WTC11 (cell line): ENCODE measurements at regions not wholly inside any gene's neighbourhood (a gene's known extent, or its start where the extent isn't known, plus 50 kb on each side); places are given as distances from the start of the nearest gene placed in this dataset.

Source experiments
- ATAC-seq: fragments of 200-7000 bp; cut with Tn5 transposase; 2 replicates; pipeline ENCODE4 v1.10.0; 2021; ENCODE audit warnings: mild to moderate bottlenecking, moderate library complexity
- CTCF ChIA-PET: fragments of 300-600 bp; sonication (Branson Sonifier 250); formaldehyde crosslinking; loops from one replicate; lab custom pipeline; 2021; ENCODE audit warnings: antibody characterized with exemption; lab: Charles Lee
- POLR2A ChIA-PET: fragments of 350-600 bp; sonication (Branson Sonifier 250); formaldehyde crosslinking; loops from one replicate; lab custom pipeline; 2021; ENCODE audit warnings: antibody characterized with exemption; lab: Charles Lee
- DNase-seq: peaks from one replicate; pipeline ENCODE4 v3.0.0; 2021; ENCODE audit warnings: low spot score
- H3K27ac Mint-ChIP-seq: 2 replicates; pipeline ENCODE4 v1.8.0; 2021; ENCODE audit warnings: mixed read lengths
- H3K27me3 Mint-ChIP-seq: 2 replicates; pipeline ENCODE4 v1.8.0; 2021; ENCODE audit warnings: low read depth, mild to moderate bottlenecking, moderate library complexity, mixed read lengths
- H3K36me3 Mint-ChIP-seq: 2 replicates; pipeline ENCODE4 v1.8.0; 2021; ENCODE audit warnings: mixed read lengths
- H3K4me1 Mint-ChIP-seq: 2 replicates; pipeline ENCODE4 v1.8.0; 2022; ENCODE audit warnings: mixed read lengths
- H3K4me3 Mint-ChIP-seq: 2 replicates; pipeline ENCODE4 v1.8.0; 2021; ENCODE audit warnings: mild to moderate bottlenecking, moderate library complexity, mixed read lengths
- H3K9me3 Mint-ChIP-seq: 2 replicates; pipeline ENCODE4 v1.8.0; 2021; ENCODE audit warnings: mixed read lengths
- ATF1 ChIP-seq: sonication (generic); formaldehyde crosslinking; IDR thresholded peaks from 2 replicates; pipeline ENCODE4 v1.8.1; 2023; ENCODE audit warnings: mild to moderate bottlenecking, moderate library complexity, missing genetic modification reagents
- CREB1 ChIP-seq: sonication (generic); formaldehyde crosslinking; IDR thresholded peaks from 2 replicates; pipeline ENCODE4 v1.8.0; 2023; ENCODE audit warnings: mild to moderate bottlenecking, missing genetic modification reagents
- CREM ChIP-seq: sonication (generic); formaldehyde crosslinking; IDR thresholded peaks from 2 replicates; pipeline ENCODE4 v1.8.1; 2022; ENCODE audit warnings: mild to moderate bottlenecking, missing genetic modification reagents, moderate library complexity
- ESRRA ChIP-seq: sonication (generic); formaldehyde crosslinking; IDR thresholded peaks from 2 replicates; pipeline ENCODE4 v1.8.1; 2022; ENCODE audit warnings: mild to moderate bottlenecking, missing genetic modification reagents, borderline replicate concordance
- FOXJ3 ChIP-seq: sonication (generic); formaldehyde crosslinking; IDR thresholded peaks from 2 replicates; pipeline ENCODE4 v1.9.0; 2021; ENCODE audit warnings: missing genetic modification reagents, mild to moderate bottlenecking, borderline replicate concordance
- FOXP1 ChIP-seq: sonication (generic); formaldehyde crosslinking; IDR thresholded peaks from 2 replicates; pipeline ENCODE4 v1.8.0; 2022; ENCODE audit warnings: missing genetic modification reagents, mild to moderate bottlenecking, moderate library complexity, borderline replicate concordance
- JUN ChIP-seq: sonication (generic); formaldehyde crosslinking; IDR thresholded peaks from 2 replicates; pipeline ENCODE4 v1.8.0; 2023; ENCODE audit warnings: mild to moderate bottlenecking, missing genetic modification reagents
- KAT7 ChIP-seq: sonication (generic); formaldehyde crosslinking; IDR thresholded peaks from 2 replicates; pipeline ENCODE4 v1.8.1; 2023; ENCODE audit warnings: missing genetic modification reagents, mild to moderate bottlenecking, borderline replicate concordance
- RORB ChIP-seq: fragments of 250-450 bp; sonication (Bioruptor Pico); IDR thresholded peaks from 2 replicates; pipeline ENCODE4 v1.9.0; 2021; ENCODE audit warnings: mild to moderate bottlenecking
- SMAD4 ChIP-seq: sonication (generic); formaldehyde crosslinking; IDR thresholded peaks from 2 replicates; pipeline ENCODE4 v1.8.0; 2022; ENCODE audit warnings: mild to moderate bottlenecking, missing genetic modification reagents
- SOX15 ChIP-seq: fragments of 250-450 bp; sonication (Bioruptor Pico); IDR thresholded peaks from 2 replicates; pipeline ENCODE4 v1.9.0; 2021; ENCODE audit warnings: mild to moderate bottlenecking
- TEAD1 ChIP-seq: sonication (generic); formaldehyde crosslinking; IDR thresholded peaks from 2 replicates; pipeline ENCODE4 v1.8.0; 2022; ENCODE audit warnings: mild to moderate bottlenecking, missing genetic modification reagents
- ZNF396 ChIP-seq: fragments of 250-450 bp; sonication (Bioruptor Pico); IDR thresholded peaks from 2 replicates; pipeline ENCODE4 v1.8.0; 2021; ENCODE audit warnings: mild to moderate bottlenecking, moderate library complexity, borderline replicate concordance
- ZNF416 ChIP-seq: fragments of 250-450 bp; sonication (Bioruptor Pico); IDR thresholded peaks from 2 replicates; pipeline ENCODE4 v1.9.0; 2021; ENCODE audit warnings: mild to moderate bottlenecking, inconsistent platforms
- TF ChIP-seq, protein P1 (sequence below): sonication (generic); formaldehyde crosslinking; IDR thresholded peaks from 2 replicates; pipeline ENCODE4 v1.8.1; 2023; ENCODE audit warnings: mild to moderate bottlenecking, missing genetic modification reagents
- TF ChIP-seq, protein P2 (sequence below): fragments of 250-450 bp; sonication (Bioruptor Pico); conservative IDR thresholded peaks from 2 replicates; pipeline ENCODE4 v1.9.0; 2021; ENCODE audit warnings: mild to moderate bottlenecking
- TF ChIP-seq, protein P3 (sequence below): sonication (generic); formaldehyde crosslinking; IDR thresholded peaks from 2 replicates; pipeline ENCODE4 v1.8.1; 2023; ENCODE audit warnings: mild to moderate bottlenecking, missing genetic modification reagents, moderate library complexity
- TF ChIP-seq, protein P4 (sequence below): sonication (generic); formaldehyde crosslinking; IDR thresholded peaks from 2 replicates; pipeline ENCODE4 v1.8.0; 2022; ENCODE audit warnings: mild to moderate bottlenecking, missing genetic modification reagents
- TF ChIP-seq, protein P5 (sequence below): sonication (generic); formaldehyde crosslinking; IDR thresholded peaks from 2 replicates; pipeline ENCODE4 v1.8.0; 2022; ENCODE audit warnings: mild to moderate bottlenecking, missing genetic modification reagents
- TF ChIP-seq, protein P6 (sequence below): sonication (generic); formaldehyde crosslinking; IDR thresholded peaks from 2 replicates; pipeline ENCODE4 v1.8.0; 2023; ENCODE audit warnings: mild to moderate bottlenecking, missing genetic modification reagents

DNA sequence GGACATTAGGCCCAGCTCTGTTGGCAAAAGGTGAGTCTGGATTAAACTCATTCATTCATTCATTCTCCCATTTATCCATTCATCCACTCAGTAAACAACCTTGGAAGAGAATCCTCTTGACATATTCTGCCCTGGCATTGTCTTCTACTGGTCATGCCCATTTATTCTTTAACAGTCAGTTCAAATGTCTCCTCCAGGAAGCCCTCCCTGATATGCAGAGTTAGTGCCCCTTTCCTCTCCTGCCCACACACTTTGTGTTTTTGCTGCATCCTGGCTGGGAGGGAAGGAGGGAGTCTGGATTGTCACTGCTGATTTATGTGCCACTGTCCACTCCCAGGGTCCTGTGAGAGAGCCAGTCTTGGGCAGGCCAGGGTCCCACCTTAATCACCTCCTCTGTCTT lies 600.3 kb downstream of the MATN1 start:
- Mint-ChIP-seq H3K9me3 (peaks cover 13% of the 10 kb centered on the region; the same call in 1 of the 2 replicates), H3K27me3 (no peaks in the 10 kb centered on the region), H3K4me1 (peaks cover 3% of the 10 kb centered on the region; the same call in 1 of the 2 replicates), H3K4me3 (no peak overlapping the region), H3K36me3 (no peaks in the 10 kb centered on the region), H3K27ac (no peak overlapping the region)
- ATAC-seq (no peak), DNase-seq (no peak)
- POLR2A ChIA-PET = no interaction called here
- TF ChIP-seq ESRRA (CRISPR knock-in tag) = no peak
- no peak for TF ChIP-seq SOX15 (CRISPR knock-in tag)
- no peak for TF ChIP-seq ATF1 (CRISPR knock-in tag)
- TF ChIP-seq SMAD4 (CRISPR knock-in tag) = no peak
- TF ChIP-seq, protein P1, sequence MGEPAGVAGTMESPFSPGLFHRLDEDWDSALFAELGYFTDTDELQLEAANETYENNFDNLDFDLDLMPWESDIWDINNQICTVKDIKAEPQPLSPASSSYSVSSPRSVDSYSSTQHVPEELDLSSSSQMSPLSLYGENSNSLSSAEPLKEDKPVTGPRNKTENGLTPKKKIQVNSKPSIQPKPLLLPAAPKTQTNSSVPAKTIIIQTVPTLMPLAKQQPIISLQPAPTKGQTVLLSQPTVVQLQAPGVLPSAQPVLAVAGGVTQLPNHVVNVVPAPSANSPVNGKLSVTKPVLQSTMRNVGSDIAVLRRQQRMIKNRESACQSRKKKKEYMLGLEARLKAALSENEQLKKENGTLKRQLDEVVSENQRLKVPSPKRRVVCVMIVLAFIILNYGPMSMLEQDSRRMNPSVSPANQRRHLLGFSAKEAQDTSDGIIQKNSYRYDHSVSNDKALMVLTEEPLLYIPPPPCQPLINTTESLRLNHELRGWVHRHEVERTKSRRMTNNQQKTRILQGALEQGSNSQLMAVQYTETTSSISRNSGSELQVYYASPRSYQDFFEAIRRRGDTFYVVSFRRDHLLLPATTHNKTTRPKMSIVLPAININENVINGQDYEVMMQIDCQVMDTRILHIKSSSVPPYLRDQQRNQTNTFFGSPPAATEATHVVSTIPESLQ (CRISPR knock-in tag) = no peak
- TF ChIP-seq, protein P2, sequence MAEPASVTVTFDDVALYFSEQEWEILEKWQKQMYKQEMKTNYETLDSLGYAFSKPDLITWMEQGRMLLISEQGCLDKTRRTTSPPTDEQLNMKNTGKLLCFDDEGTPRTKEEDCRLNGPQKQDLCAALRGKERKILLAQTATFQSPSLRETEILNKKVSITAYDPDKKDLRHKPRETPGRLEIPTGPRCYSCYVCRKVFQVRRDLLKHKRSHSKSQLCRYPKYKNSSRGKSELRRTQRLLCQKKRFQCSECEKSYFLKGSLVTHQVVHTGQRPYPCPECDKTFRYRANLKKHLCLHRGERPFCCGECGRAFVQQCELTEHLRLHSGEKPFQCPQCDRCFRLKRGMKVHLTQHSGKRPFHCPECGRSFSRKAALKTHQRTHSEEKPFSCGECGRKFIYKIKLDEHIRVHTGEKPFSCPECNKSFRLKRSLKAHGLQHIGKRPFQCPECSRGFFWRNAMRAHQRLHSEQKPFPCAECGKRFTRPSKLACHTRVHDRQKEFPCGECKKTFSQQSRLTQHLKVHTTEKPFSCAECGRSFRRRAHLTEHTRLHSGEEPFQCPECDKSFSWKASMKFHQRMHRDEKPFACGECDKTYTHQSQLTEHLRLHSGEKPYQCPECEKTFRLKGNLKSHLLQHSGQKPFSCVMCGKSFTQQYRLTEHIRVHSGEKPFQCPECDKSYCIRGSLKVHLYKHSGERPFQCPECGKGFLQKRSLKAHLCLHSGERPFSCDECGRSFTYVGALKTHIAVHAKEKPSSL (CRISPR knock-in tag) = no peak
- TF ChIP-seq, protein P3, sequence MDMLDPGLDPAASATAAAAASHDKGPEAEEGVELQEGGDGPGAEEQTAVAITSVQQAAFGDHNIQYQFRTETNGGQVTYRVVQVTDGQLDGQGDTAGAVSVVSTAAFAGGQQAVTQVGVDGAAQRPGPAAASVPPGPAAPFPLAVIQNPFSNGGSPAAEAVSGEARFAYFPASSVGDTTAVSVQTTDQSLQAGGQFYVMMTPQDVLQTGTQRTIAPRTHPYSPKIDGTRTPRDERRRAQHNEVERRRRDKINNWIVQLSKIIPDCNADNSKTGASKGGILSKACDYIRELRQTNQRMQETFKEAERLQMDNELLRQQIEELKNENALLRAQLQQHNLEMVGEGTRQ (CRISPR knock-in tag) = no peak
- TF ChIP-seq JUN = no peak
- TF ChIP-seq, protein P4, sequence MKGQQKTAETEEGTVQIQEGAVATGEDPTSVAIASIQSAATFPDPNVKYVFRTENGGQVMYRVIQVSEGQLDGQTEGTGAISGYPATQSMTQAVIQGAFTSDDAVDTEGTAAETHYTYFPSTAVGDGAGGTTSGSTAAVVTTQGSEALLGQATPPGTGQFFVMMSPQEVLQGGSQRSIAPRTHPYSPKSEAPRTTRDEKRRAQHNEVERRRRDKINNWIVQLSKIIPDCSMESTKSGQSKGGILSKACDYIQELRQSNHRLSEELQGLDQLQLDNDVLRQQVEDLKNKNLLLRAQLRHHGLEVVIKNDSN (CRISPR knock-in tag) = no peak
- TF ChIP-seq FOXP1 (CRISPR knock-in tag) = no peak
- CTCF ChIA-PET = no interaction called here

DNA sequence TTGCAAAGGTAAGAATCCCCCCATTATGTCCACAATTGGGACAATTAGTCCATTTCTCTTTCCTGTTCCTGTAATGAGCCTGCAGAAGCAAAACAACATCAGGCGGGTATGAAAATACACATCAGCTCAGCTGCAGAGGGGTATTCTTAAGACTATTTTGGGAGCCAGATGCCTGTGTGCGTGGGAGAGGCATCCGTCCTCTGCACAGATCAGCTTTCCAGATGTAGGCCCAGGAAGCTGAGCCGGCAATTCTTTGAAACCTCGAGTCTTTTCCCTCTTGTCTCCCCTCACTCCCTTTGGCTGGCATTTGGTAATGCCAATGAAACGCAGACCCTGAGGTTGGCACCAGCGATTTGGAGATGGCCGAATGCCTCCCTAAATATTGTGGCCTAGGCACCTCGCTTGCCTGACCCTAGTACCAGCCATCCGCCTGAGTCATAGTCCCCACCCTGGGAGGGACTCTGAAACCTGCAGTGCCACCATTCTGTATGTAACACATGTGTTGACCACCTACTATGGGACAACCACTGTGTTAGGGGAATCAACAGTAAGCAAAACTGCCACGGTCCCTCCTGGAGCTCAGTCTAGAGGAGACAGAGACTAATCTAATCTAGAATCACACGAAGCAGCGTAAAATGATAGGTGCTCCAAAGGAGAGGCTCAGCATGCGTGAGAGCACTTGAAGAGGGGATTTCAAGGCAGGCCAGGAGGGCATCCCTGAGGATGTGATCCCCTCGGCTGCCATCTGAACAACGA lies 603.0 kb downstream of the MATN1 start:
- Mint-ChIP-seq H3K4me3 (no peak overlapping the region), H3K27me3 (no peaks in the 10 kb centered on the region), H3K36me3 (no peaks in the 10 kb centered on the region), H3K9me3 (0 out of 2 replicates have a peak, but pooled peaks cover 3% of the 10 kb centered on the region), H3K27ac (no peak overlapping the region), H3K4me1 (peaks cover 3% of the 10 kb centered on the region; the same call in 1 of the 2 replicates)
- POLR2A ChIA-PET = no interaction called here
- DNase-seq (no peak), ATAC-seq (no peak)
- CTCF ChIA-PET = interaction anchor here (1.2 to 1.6 kb wide), 2 partner anchors 9 to 260 kb away, joined by 4 to 5 read pairs; no protein-coding TSS in a partner anchor
- TF ChIP-seq FOXJ3 (CRISPR knock-in tag) (no peak), CREM (no peak), CREB1 (CRISPR knock-in tag) (no peak), TEAD1 (CRISPR knock-in tag) (no peak), RORB (CRISPR knock-in tag) (no peak), KAT7 (CRISPR knock-in tag) (no peak), ZNF396 (no peak), ZNF416 (CRISPR knock-in tag) (no peak)
- TF ChIP-seq, protein P5, sequence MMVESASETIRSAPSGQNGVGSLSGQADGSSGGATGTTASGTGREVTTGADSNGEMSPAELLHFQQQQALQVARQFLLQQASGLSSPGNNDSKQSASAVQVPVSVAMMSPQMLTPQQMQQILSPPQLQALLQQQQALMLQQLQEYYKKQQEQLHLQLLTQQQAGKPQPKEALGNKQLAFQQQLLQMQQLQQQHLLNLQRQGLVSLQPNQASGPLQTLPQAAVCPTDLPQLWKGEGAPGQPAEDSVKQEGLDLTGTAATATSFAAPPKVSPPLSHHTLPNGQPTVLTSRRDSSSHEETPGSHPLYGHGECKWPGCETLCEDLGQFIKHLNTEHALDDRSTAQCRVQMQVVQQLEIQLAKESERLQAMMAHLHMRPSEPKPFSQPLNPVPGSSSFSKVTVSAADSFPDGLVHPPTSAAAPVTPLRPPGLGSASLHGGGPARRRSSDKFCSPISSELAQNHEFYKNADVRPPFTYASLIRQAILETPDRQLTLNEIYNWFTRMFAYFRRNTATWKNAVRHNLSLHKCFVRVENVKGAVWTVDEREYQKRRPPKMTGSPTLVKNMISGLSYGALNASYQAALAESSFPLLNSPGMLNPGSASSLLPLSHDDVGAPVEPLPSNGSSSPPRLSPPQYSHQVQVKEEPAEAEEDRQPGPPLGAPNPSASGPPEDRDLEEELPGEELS (CRISPR knock-in tag) = no peak
- TF ChIP-seq, protein P6, sequence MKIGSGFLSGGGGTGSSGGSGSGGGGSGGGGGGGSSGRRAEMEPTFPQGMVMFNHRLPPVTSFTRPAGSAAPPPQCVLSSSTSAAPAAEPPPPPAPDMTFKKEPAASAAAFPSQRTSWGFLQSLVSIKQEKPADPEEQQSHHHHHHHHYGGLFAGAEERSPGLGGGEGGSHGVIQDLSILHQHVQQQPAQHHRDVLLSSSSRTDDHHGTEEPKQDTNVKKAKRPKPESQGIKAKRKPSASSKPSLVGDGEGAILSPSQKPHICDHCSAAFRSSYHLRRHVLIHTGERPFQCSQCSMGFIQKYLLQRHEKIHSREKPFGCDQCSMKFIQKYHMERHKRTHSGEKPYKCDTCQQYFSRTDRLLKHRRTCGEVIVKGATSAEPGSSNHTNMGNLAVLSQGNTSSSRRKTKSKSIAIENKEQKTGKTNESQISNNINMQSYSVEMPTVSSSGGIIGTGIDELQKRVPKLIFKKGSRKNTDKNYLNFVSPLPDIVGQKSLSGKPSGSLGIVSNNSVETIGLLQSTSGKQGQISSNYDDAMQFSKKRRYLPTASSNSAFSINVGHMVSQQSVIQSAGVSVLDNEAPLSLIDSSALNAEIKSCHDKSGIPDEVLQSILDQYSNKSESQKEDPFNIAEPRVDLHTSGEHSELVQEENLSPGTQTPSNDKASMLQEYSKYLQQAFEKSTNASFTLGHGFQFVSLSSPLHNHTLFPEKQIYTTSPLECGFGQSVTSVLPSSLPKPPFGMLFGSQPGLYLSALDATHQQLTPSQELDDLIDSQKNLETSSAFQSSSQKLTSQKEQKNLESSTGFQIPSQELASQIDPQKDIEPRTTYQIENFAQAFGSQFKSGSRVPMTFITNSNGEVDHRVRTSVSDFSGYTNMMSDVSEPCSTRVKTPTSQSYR (CRISPR knock-in tag) = no peak
